Fibroblast of lung (primary cell): ENCODE measurements at regions not wholly inside any gene's neighbourhood (a gene's known extent, or its start where the extent isn't known, plus 50 kb on each side); places are given as distances from the start of the nearest gene placed in this dataset.

ENCODE experiments used
- CTCF ChIP-seq, 2 donors: IDR thresholded peaks in 1 of 2; conservative IDR thresholded peaks in 1 of 2; 1 replicate in 1 of 2; 2 replicates in 1 of 2; pipeline ENCODE4 v1.5.1; 2011 to 2012; ENCODE audit warnings: low read length in 2 of 2, control low read depth in 1 of 2, inconsistent platforms in 1 of 2, low read depth in 1 of 2, mild to moderate bottlenecking in 1 of 2
- EZH2 ChIP-seq: IDR thresholded peaks from 2 replicates; pipeline ENCODE4 v1.5.1; 2012; ENCODE audit warnings: low read length, control low read depth, mild to moderate bottlenecking; ENCODE audit errors: missing control alignments

- TF ChIP-seq CTCF (conservative IDR thresholded peaks at IDR 0.05 in 1 of 2, IDR thresholded peaks at IDR 0.05 in 1 of 2; ENCODE audit: low read depth in 1 of 2, low read length in 2 of 2) (no peak), EZH2 (no peak)
Measured at GRCh38 chr9:115283395-115283794, 165.4 kb upstream of the TNC start.
